Raji (cell line): ENCODE measurements at regions not wholly inside any gene's neighbourhood (a gene's known extent, or its start where the extent isn't known, plus 50 kb on each side); places are given as distances from the start of the nearest gene placed in this dataset.

Experiments
- POLR2A ChIP-seq: IDR thresholded peaks from 2 replicates; pipeline ENCODE4 v1.6.1; 2011; ENCODE audit warnings: low read depth, low read length, control low read depth; ENCODE audit not compliant: insufficient read depth

DNA sequence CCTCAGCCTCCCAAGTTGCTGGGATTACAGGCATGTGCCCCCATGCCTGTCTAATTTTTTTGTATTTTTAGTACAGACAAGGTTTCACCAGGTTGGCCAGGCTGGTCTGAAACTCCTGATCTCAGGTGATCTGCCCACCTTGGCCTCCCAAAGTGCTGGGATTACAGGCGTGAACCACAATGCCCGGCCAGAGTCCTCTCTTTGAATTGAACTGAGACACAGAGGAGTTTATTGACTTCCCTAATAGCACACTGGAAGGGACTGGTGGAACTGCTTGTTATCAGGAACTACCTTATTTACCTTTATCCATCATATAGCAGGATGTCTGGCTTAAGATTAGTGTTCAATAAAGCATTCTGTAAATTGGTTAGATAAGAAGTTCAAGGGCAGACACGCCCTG, 613.8 kb downstream of the EFNB2 start:
- TF ChIP-seq POLR2A = no peak

DNA sequence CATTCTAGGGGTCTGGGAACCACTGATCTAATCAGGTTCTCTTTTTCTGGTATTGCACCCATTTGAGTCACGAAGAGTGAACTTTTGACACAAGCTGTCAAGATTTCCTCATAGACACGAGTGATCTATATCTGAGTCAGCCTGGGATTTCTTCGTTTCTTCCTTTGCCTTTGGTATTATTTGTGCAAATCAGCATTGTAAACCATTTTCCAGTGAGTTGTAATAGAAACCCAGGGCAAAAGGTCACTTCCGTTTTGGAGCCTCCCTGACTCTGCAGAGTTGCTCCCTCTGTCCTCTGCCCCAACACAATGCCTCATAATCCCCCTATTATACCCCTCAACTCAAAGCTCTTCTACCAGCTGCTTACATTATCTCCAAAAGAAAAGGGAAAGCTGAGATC, 615.1 kb downstream of the EFNB2 start:
- no peak for TF ChIP-seq POLR2A

DNA sequence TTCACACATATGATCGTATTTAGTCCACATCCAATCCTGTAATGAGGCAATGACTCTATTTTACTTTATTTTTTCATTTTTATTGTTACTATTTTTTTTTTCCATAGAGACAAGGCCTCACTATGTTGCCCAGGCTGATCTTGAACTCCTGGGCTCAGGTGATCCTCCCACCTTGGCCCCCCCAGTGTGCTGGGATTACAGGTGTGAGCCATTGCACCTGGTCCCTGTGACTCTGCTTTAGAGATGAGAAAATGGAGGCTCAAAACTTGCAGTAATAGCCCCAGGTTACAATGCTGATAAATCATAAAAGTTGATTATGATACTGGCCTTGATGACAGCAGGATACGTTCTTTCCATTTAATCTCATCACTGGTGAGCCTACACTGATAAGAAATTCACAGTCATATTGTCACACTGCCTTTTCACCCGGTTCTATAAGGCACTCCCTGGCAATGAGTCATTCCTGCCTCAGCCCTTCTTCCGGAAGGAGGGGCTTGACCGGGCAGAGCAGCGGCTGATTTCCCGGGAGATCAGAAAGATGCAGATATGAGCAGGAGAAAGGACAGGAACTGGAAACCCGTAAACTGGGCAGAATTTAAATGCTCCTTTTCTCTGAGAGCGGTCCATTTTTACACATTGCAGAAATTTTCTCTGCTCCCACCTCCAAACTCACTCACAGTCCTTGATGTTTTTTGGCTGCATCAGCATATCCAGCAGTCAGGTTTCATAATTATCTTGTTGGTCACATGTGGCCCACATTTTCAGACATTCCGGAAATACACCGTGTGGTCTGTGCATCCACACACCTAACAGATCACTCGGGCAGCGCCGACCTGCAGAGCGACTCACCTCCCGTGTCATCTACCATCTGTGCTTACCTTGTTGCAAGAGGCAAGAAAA, 616.4 kb downstream of the EFNB2 start:
- no peak for TF ChIP-seq POLR2A

DNA sequence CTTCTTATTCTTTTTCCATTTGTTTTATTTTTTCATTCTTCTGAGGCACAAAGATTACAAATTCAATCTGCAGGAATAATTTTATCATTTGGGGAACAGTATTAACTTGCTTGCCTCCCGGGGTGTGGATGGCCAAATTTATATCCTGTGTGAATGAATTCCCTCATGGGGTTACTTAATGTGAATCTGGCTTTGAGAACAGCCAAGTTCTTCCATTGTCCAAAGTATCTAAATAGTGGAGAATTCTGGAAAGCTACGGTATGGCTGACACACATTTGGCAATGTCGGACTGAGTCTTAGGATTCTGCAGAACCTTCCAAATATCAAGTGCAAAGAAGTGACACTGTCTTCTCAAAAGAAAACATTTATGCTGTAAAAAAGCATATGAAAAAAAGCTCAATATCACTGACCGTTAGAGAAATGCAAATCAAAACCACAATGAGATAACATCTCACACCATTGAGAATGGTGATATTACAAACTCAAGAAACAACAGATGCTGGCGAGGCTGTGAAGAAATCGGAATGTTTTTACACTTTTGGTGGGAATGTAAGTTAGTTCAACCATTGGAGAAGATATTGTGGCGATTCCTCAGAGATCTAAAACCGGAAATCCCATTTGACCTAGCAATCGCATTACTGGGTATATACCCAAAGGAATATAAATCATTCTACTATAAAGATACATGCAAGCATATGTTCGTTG, 620.2 kb downstream of the EFNB2 start:
- TF ChIP-seq POLR2A = no peak

DNA sequence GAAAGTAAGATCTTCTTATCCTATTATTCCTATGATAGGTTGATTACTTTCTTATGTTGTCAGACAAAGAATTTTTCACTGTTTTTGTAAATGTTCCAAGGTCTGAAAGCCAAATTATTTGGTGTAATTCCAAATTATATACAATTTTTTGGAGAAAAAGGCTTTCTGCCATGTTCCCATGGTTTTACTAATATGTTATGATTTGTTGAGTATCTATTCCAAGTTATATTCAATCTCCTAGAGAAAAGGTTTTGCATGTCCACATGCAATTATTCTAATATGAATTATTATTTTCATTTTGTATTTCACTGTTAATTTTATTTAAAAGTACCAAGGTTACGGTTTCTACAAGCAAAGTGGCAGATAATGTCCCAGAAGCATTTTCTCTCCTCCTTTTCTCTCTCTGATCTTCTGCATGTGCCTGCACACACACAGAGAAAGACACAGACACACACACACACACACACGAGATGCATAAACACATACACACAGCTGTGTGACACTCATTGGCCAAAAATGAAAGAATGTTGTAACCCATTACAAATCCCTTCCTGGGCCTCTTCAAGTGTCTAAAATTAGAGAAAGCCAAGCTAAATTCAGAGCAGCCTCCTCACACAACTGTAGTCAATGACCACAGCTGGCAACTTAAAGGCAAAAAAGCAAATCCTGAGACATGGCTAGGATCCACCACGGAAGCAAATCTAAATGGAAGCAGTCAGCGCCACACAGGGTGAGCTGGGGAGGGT, 621.0 kb downstream of the EFNB2 start:
- TF ChIP-seq POLR2A = no peak

DNA sequence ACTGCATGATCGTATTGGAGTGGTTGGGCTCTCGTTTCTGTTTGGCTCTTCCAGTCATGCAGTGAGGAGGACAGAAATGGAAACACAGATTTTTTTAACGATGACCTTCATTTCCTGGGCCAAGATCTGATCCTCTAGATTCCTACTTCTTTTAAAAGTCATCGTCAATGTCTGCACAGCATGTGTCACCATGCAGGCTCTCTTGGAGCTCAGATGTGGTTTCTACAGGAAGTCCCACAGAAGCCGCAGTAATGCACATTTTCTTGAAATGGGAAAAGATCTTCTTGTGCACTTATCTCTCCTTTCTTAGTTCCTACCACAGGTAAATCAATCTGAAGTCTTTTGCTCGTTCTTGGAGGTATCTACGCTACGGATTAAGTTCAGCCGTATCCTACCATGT, 626.9 kb downstream of the EFNB2 start:
- no peak for TF ChIP-seq POLR2A

DNA sequence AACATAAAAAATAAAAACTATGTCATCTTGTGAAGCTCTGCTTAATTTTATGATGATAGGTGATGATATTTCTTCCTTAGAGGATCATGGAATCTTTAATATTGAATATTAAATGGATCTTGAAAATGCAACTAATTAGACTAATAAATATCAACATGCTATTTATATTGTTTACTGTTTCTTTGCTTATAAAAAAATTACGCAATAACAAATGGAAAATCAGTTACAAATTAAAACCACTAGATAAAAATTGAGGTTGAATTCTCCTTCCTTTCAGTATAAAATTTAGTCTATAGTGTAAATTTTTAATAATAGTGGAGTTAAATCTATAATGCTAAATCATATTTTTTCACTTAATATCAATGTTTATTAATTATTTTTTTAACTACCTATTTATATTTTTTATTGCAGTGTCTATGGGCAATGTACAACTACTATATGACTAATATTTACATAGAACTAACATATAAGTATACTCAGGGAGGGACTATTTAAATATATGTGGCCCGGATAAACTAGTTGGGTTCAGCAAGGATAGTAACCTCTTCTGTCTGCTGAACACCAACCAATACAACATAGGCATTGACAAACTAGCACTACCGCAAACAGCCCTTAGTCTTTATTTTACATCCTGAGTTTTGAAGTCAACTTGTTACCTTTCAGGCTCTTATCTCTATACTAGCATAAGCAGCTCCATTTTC, 628.0 kb downstream of the EFNB2 start:
- TF ChIP-seq POLR2A = no peak

DNA sequence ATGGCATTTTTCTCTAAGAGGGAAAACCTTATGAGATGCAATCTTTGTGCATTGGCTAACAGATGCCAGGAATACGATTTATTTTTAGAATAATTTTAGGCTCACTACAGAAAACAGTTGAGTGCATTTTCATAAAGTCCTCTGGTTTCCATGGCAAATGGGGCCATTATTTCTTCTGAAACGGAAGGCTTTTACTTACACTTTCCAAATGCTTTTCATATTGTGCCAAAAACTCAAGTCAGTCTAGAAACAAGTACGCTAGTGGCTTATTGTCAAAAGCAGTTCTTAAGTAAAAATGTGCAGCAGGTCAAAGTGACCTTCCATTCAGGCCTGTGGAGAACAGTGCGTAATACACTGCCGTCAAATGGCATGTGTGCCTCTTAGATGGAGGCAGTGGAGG, 628.7 kb downstream of the EFNB2 start:
- TF ChIP-seq POLR2A = no peak

DNA sequence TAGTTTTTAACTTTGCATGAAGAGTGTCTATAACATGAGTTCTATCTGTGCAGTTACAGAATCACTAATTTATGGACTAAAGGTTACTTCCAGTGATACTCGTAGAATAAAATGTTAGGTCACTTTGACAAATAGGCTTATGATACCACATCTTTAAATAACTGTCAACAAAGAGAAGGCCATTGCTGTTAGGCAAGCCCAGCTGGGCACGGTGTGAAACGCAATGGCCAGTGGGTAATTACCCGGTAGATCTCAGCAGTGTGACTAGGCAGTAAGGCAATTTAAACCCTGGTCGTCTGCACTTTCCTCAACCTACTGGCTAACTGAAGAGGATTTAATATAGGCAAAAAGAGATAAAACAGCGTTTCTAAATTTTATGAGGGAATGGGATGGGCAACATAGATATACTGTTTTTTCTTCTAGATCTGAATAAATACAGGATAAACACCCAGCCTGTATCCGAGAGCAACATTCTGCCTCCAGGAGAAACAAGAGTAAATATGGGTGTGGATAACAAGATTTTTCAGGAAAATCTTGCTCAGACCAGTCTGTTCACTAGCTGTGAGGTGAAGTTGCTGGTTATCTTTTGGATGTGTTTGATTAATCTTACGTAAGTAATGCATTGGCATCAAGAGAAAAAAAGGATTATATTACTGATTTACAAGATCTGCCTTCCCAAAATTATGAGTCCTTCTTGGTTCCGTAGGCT, 631.3 kb downstream of the EFNB2 start:
- no peak for TF ChIP-seq POLR2A

DNA sequence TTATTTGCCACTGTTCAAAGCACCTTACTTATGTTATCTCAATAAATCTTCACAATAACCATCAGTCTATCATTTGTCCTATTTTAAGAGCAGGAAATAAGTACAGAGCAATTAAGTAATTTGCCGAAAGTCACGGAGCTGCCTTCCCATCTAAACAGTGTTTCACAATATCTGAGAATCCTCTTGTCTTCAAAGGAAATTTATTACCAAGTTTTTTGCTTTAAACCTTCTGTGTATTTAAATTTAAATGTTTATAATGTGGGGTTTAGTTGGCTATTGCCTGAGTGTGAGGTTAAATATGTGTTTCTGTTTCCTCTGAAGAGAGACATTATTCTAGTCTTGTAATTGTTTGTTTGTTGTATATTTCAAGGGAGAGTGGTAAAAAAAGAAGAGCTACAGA, 633.1 kb downstream of the EFNB2 start:
- TF ChIP-seq POLR2A = no peak

DNA sequence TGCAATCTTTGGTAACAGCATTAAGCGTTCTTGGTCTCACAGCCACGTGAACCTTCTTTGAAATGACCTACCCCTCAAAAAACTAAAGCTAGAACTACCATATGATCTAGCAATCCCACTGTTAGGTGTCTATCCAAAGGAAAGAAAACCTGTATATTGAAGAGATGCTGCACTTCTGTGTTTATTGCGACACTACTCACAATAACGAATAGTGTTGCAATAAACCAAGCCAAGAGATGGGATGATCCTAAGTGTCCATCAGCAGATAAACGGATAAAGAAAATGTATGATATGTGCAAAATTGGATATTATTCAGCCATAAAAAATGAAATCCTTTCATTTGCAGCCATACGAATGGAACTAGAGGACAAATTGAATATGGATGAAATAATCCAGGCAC, 637.9 kb downstream of the EFNB2 start:
- no peak for TF ChIP-seq POLR2A

DNA sequence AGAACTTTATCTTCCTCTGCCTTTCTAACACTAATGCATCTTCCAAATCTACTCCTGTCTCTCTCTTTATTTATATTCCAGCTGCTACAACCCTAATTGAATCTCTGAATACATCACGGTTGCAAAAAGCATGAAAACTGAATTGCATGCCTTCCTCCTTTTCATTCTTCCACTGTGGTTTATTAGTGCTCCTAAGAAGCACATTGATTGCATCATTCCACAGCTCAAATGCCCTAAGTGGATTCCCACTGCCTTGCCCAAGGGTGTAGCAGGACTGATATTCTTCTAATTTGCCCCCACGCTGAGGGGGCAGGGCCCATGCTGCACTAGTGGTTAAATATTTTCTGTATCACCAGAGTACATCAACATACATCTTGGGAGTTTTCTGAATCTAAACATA, 640.8 kb downstream of the EFNB2 start:
- no peak for TF ChIP-seq POLR2A

DNA sequence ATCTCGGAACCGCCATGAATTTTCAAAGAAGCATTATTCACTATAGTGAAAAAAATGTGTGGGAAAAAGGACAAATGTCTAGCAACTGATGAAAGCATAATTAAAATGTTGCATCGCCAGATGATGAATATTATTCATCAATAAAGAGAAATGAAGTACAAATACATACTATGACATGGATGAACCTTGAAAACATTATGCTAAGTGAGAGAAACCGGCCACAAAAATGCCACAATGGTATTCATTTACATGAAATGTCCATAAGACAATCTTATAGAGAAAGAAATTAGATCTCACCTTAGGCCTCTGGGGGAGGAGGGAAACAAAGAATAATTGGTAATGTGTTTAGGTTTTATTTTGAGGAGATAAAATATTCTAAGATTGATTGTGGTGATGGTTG, 645.0 kb downstream of the EFNB2 start:
- no peak for TF ChIP-seq POLR2A

DNA sequence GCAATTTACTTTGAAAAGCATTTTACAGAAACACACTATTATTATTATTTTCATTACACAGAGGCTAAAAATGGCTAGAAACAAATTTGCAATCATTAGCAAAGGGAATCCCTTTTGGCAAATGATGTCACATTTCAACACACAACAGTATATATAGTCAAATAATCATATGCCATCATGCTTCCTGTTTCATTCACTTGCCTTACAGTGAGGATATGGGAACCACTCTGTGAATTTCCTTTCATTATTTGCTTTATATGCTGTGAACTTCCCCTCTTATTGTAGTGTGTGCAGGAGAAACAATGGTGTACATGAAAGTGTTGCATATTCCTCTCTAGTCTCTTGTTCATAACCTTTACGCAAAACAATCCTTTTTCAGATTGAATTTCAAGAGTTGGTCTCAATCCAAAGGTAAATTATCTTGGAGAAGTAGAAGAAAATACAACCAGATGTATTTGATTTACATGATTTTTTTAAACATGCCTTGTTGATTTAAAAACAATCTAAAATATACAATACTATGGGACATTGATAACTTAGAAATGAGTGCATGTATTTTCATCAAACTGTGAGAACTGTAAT, 657.3 kb downstream of the EFNB2 start:
- no peak for TF ChIP-seq POLR2A
